ENCODE measurements at regions not wholly inside any gene's neighbourhood (a gene's known extent, or its start where the extent isn't known, plus 50 kb on each side); places are given as distances from the start of the nearest gene placed in this dataset.
"Not testable (repeated sequence)": the region's sequence is repeated elsewhere in the genome, so short reads cannot be mapped to it uniquely, and the experiment has no call there.

- WGBS, 2 donors (ENCODE audit: low coverage in 1 of 2), result 71 to 86% methylated on average over 1 to 9 of the region's 9 CpGs
- intact Hi-C loops (cut with DNase I; ENCODE audit: low total_unique reads), result no loop called here
These were observed 97.2 kb downstream of the KDR start for GRCh38 chr4:55028196-55028595.

GRCh38 chr4:55027596-55027995, 97.8 kb downstream of the KDR start:
- H3K27me3 ChIP-seq, result no peaks in the 10 kb centered on the region
- WGBS, 2 donors (ENCODE audit: low coverage in 1 of 2), result 83 to 86% methylated on average over 2 of the region's 2 CpGs

More at GRCh38 chr4:55028196-55028595, 97.2 kb downstream of the KDR start:
- Histone ChIP-seq H3K27ac (no peak overlapping the region), H3K36me3 (no peaks in the 10 kb centered on the region), H3K4me3 (no peak overlapping the region), H3K4me1 (no peaks in the 10 kb centered on the region), H3K9me3 (no peaks in the 10 kb centered on the region), H3K27me3 (no peaks in the 10 kb centered on the region)
- TF ChIP-seq POLR2A (IDR thresholded peaks at IDR 0.05), result no peak
- no peak for TF ChIP-seq CTCF (IDR thresholded peaks at IDR 0.05)
- TF ChIP-seq POLR2AphosphoS5 (IDR thresholded peaks at IDR 0.05), result no peak
- no peak for TF ChIP-seq EP300 (IDR thresholded peaks at IDR 0.05; ENCODE audit: low read depth)
- no peak for DNase-seq
- in situ Hi-C loops (cut with MboI; ENCODE audit: low pct_ligation_motif_present in 1 of 4, low pct_unique_long_range_greater_than_20kb in 1 of 4, low sequenced_read_pairs in 3 of 4), result no loop called here

GRCh38 chr4:55025456-55025855, 99.9 kb downstream of the KDR start:
- H3K27me3 ChIP-seq; in situ Hi-C loops (cut with MboI; ENCODE audit: low pct_ligation_motif_present in 1 of 4, low pct_unique_long_range_greater_than_20kb in 1 of 4, low sequenced_read_pairs in 3 of 4); H3K4me3 ChIP-seq; intact Hi-C loops (cut with DNase I; ENCODE audit: low total_unique reads); H3K27ac ChIP-seq; H3K9me3 ChIP-seq; H3K4me1 ChIP-seq; DNase-seq; H3K36me3 ChIP-seq: not testable (repeated sequence)
- WGBS, 2 donors (ENCODE audit: low coverage in 1 of 2), result 66% methylated on average over 4 to 6 of the region's 6 CpGs

More at GRCh38 chr4:55027596-55027995, 97.8 kb downstream of the KDR start:
- DNase-seq, result no peak
- Histone ChIP-seq H3K36me3 (no peaks in the 10 kb centered on the region), H3K27ac (no peak overlapping the region), H3K9me3 (no peaks in the 10 kb centered on the region), H3K4me1 (no peaks in the 10 kb centered on the region), H3K4me3 (no peak overlapping the region)
- TF ChIP-seq CTCF (IDR thresholded peaks at IDR 0.05) (no peak), EP300 (IDR thresholded peaks at IDR 0.05; ENCODE audit: low read depth) (no peak), POLR2AphosphoS5 (IDR thresholded peaks at IDR 0.05) (no peak), POLR2A (IDR thresholded peaks at IDR 0.05) (no peak)
- in situ Hi-C loops (cut with MboI; ENCODE audit: low pct_ligation_motif_present in 1 of 4, low pct_unique_long_range_greater_than_20kb in 1 of 4, low sequenced_read_pairs in 3 of 4) (no loop called here), intact Hi-C loops (cut with DNase I; ENCODE audit: low total_unique reads) (no loop called here)

GRCh38 chr4:55023030-55023429, 102.4 kb downstream of the KDR start:
- WGBS, 2 donors (ENCODE audit: low coverage in 1 of 2), result 92 to 100% methylated on average over 2 of the region's 2 CpGs
- Histone ChIP-seq H3K36me3 (no peaks in the 10 kb centered on the region), H3K4me1 (no peaks in the 10 kb centered on the region), H3K9me3 (no peaks in the 10 kb centered on the region), H3K27me3 (no peaks in the 10 kb centered on the region), H3K27ac (no peak overlapping the region), H3K4me3 (no peak overlapping the region)
- no peak for DNase-seq
- in situ Hi-C loops (cut with MboI; ENCODE audit: low pct_ligation_motif_present in 1 of 4, low pct_unique_long_range_greater_than_20kb in 1 of 4, low sequenced_read_pairs in 3 of 4), result no loop called here
- intact Hi-C loops (cut with DNase I; ENCODE audit: low total_unique reads), result no loop called here
- TF ChIP-seq POLR2A (IDR thresholded peaks at IDR 0.05) (no peak), EP300 (IDR thresholded peaks at IDR 0.05; ENCODE audit: low read depth) (no peak), CTCF (IDR thresholded peaks at IDR 0.05) (no peak), POLR2AphosphoS5 (IDR thresholded peaks at IDR 0.05) (no peak)

- in situ Hi-C loops (cut with MboI; ENCODE audit: low pct_ligation_motif_present in 1 of 4, low pct_unique_long_range_greater_than_20kb in 1 of 4, low sequenced_read_pairs in 3 of 4) (no loop called here), intact Hi-C loops (cut with DNase I; ENCODE audit: low total_unique reads) (no loop called here)
These were observed 104.2 kb downstream of the KDR start for GRCh38 chr4:55021214-55021613.

More at GRCh38 chr4:55021214-55021613, 104.2 kb downstream of the KDR start:
- WGBS, 2 donors (ENCODE audit: low coverage in 1 of 2), result 0 to 4% methylated on average over 1 of the region's 1 CpG
- no peak for TF ChIP-seq POLR2AphosphoS5 (IDR thresholded peaks at IDR 0.05)
- TF ChIP-seq CTCF (IDR thresholded peaks at IDR 0.05), result no peak
- no peak for TF ChIP-seq EP300 (IDR thresholded peaks at IDR 0.05; ENCODE audit: low read depth)
- TF ChIP-seq POLR2A (IDR thresholded peaks at IDR 0.05), result no peak
- no peak overlapping the region for H3K4me3 ChIP-seq
- H3K27me3 ChIP-seq, result no peaks in the 10 kb centered on the region
- H3K9me3 ChIP-seq, result no peaks in the 10 kb centered on the region
- no peaks in the 10 kb centered on the region for H3K4me1 ChIP-seq
- H3K36me3 ChIP-seq, result no peaks in the 10 kb centered on the region
- H3K27ac ChIP-seq, result no peak overlapping the region
- DNase-seq, result no peak

Measured in transverse colon (tissue), 4 donors.